Neural progenitor cell (in vitro differentiated cells): ENCODE measurements at regions not wholly inside any gene's neighbourhood (a gene's known extent, or its start where the extent isn't known, plus 50 kb on each side); places are given as distances from the start of the nearest gene placed in this dataset.

Experiments
- CTCF ChIP-seq: fragments of 200-600 bp; sonication (generic); IDR thresholded peaks from 2 replicates; pipeline ENCODE4 v1.5.1; 2017; ENCODE audit warnings: antibody characterized with exemption, mild to moderate bottlenecking
- EZH2phosphoT487 ChIP-seq: fragments of 200-600 bp; sonication (generic); IDR thresholded peaks from 2 replicates; pipeline ENCODE4 v1.6.1; 2017; ENCODE audit warnings: antibody characterized with exemption

GRCh38 chr4:41480896-41481311, 57.1 kb upstream of the LIMCH1 start:
- TF ChIP-seq EZH2phosphoT487: no peak
- TF ChIP-seq CTCF: no peak
